GM23338 (cell line): ENCODE measurements at regions not wholly inside any gene's neighbourhood (a gene's known extent, or its start where the extent isn't known, plus 50 kb on each side); places are given as distances from the start of the nearest gene placed in this dataset.

Experiments used
- ATAC-seq: fragments of 200-7000 bp; cut with Tn5 transposase; 3 replicates; pipeline ENCODE4 v1.9.1; 2020
- DNase-seq: peaks from one replicate; pipeline ENCODE4 v3.0.0-alpha.2; 2015; ENCODE audit warnings: low spot score
- H2AFZ ChIP-seq: fragments of 200-600 bp; sonication (generic); 2 replicates; pipeline ENCODE4 v1.8.0; 2016; ENCODE audit warnings: antibody characterized with exemption, mild to moderate bottlenecking, moderate library complexity
- H3F3A ChIP-seq: fragments of 200-600 bp; sonication (generic); replicated peaks from 2 replicates; pipeline ENCODE4 v1.8.0; 2017; ENCODE audit warnings: antibody characterized with exemption, mixed run types, low read depth
- H3K27ac ChIP-seq: fragments of 200-600 bp; sonication (generic); 2 replicates; pipeline ENCODE4 v1.6.1; 2016; ENCODE audit warnings: low read depth
- H3K27me3 ChIP-seq: fragments of 200-600 bp; sonication (generic); 2 replicates; pipeline ENCODE4 v1.8.0; 2016; ENCODE audit warnings: mild to moderate bottlenecking, mixed run types, moderate library complexity; ENCODE audit not compliant: insufficient read depth
- H3K36me3 ChIP-seq: fragments of 200-600 bp; sonication (generic); 2 replicates; pipeline ENCODE4 v1.8.0; 2016; ENCODE audit warnings: mild to moderate bottlenecking; ENCODE audit not compliant: insufficient read depth
- H3K4me1 ChIP-seq: fragments of 200-600 bp; sonication (generic); 2 replicates; pipeline ENCODE4 v1.8.0; 2016; ENCODE audit warnings: mild to moderate bottlenecking, moderate library complexity; ENCODE audit not compliant: insufficient read depth
- H3K4me2 ChIP-seq: fragments of 200-600 bp; sonication (generic); 2 replicates; pipeline ENCODE4 v1.7.1; 2017; ENCODE audit warnings: mixed run types
- H3K4me3 ChIP-seq: fragments of 200-600 bp; sonication (generic); 2 replicates; pipeline ENCODE4 v1.6.1; 2016; ENCODE audit warnings: mixed run types
- H3K79me2 ChIP-seq: fragments of 200-600 bp; sonication (generic); replicated peaks from 2 replicates; pipeline ENCODE4 v1.8.0; 2017; ENCODE audit warnings: mild to moderate bottlenecking; ENCODE audit not compliant: insufficient read depth
- H3K9me2 ChIP-seq: fragments of 200-600 bp; sonication (generic); 2 replicates; pipeline ENCODE4 v1.8.0; 2017; ENCODE audit not compliant: insufficient read depth
- H4K20me1 ChIP-seq: fragments of 200-600 bp; sonication (generic); replicated peaks from 2 replicates; pipeline ENCODE4 v1.8.0; 2017; ENCODE audit warnings: mild to moderate bottlenecking; ENCODE audit not compliant: insufficient read depth
- H3K27ac Mint-ChIP-seq: 2 replicates; pipeline ENCODE4 v1.8.0; 2020; ENCODE audit warnings: inconsistent platforms, mild to moderate bottlenecking, moderate library complexity, mixed read lengths
- H3K27me3 Mint-ChIP-seq: 3 replicates; pipeline ENCODE4 v1.8.0; 2022; ENCODE audit warnings: low read depth, mild to moderate bottlenecking, moderate library complexity, mixed read lengths, inconsistent platforms; ENCODE audit not compliant: insufficient read depth, poor library complexity
- H3K36me3 Mint-ChIP-seq: 3 replicates; pipeline ENCODE4 v1.8.0; 2021; ENCODE audit warnings: low read depth, mild to moderate bottlenecking, inconsistent platforms, moderate library complexity, mixed read lengths
- H3K4me1 Mint-ChIP-seq: 3 replicates; pipeline ENCODE4 v1.8.0; 2020; ENCODE audit warnings: mild to moderate bottlenecking, inconsistent platforms, mixed read lengths
- H3K4me3 Mint-ChIP-seq: 3 replicates; pipeline ENCODE4 v1.8.0; 2021; ENCODE audit warnings: moderate library complexity, mild to moderate bottlenecking, inconsistent platforms, mixed read lengths
- H3K9me3 Mint-ChIP-seq: 3 replicates; pipeline ENCODE4 v1.8.0; 2020; ENCODE audit warnings: moderate library complexity, mild to moderate bottlenecking, inconsistent platforms, mixed read lengths
- CREB1 ChIP-seq: fragments of 250-450 bp; sonication (Bioruptor Pico); IDR thresholded peaks from 2 replicates; pipeline ENCODE4 v1.5.0; 2020; ENCODE audit warnings: low read depth, mild to moderate bottlenecking, moderate library complexity
- CTCF ChIP-seq, 2 experiments: fragments of 200-600 bp in 1 of 2; sonication (generic) in 1 of 2; conservative IDR thresholded peaks; 2 replicates each; pipeline versions ENCODE4 v1.5.1 to v1.6.1; 2016 to 2017; ENCODE audit warnings: antibody characterized with exemption in 2 of 2, low read depth in 2 of 2, mild to moderate bottlenecking in 2 of 2, moderate library complexity in 1 of 2
- ETS1 ChIP-seq: IDR thresholded peaks from 2 replicates; pipeline ENCODE4 v1.6.1; 2016; ENCODE audit warnings: antibody characterized with exemption
- EZH2 ChIP-seq: fragments of 200-600 bp; sonication (generic); IDR thresholded peaks from one replicate; pipeline ENCODE4 v1.8.0; 2017; ENCODE audit warnings: antibody characterized with exemption, mild to moderate bottlenecking, low read depth; ENCODE audit not compliant: unreplicated experiment
- EZH2phosphoT487 ChIP-seq: fragments of 200-600 bp; sonication (generic); IDR thresholded peaks from one replicate; pipeline ENCODE4 v1.8.1; 2018; ENCODE audit warnings: antibody characterized with exemption; ENCODE audit not compliant: unreplicated experiment
- JUNB ChIP-seq: IDR thresholded peaks from one replicate; pipeline ENCODE4 v1.6.1; 2016; ENCODE audit warnings: antibody characterized with exemption; ENCODE audit not compliant: unreplicated experiment
- NANOG ChIP-seq: IDR thresholded peaks from 2 replicates; pipeline ENCODE4 v1.6.1; 2016; ENCODE audit warnings: antibody characterized with exemption, borderline replicate concordance
- POLR2AphosphoS5 ChIP-seq: IDR thresholded peaks from 2 replicates; pipeline ENCODE4 v1.6.1; 2016; ENCODE audit warnings: antibody characterized with exemption, low read depth
- REST ChIP-seq: IDR thresholded peaks from one replicate; pipeline ENCODE4 v1.6.1; 2018; ENCODE audit warnings: antibody characterized with exemption; ENCODE audit not compliant: unreplicated experiment
- STAT1 ChIP-seq: IDR thresholded peaks from one replicate; pipeline ENCODE4 v1.6.1; 2016; ENCODE audit warnings: antibody characterized with exemption; ENCODE audit not compliant: unreplicated experiment
- ZNF114 ChIP-seq: fragments of 250-450 bp; sonication (Bioruptor Pico); IDR thresholded peaks from 2 replicates; pipeline ENCODE4 v1.5.0; 2020; ENCODE audit warnings: mild to moderate bottlenecking, moderate library complexity
- ZNF331 ChIP-seq: fragments of 250-450 bp; sonication (Bioruptor Pico); IDR thresholded peaks from 2 replicates; pipeline ENCODE4 v1.5.0; 2020; ENCODE audit warnings: low read depth, mild to moderate bottlenecking, moderate library complexity

- Histone ChIP-seq H3K79me2 (no peaks in the 10 kb centered on the region), H3K4me2 (no peak overlapping the region), H2AFZ (no peak overlapping the region), H3K4me3 (no peak overlapping the region), H3F3A (no peaks in the 10 kb centered on the region), H3K27ac (no peak overlapping the region), H3K4me1 (no peaks in the 10 kb centered on the region; the same call in 1 of the 2 replicates), H3K27me3 (no peaks in the 10 kb centered on the region), H3K9me2 (peaks cover 9% of the 10 kb centered on the region), H4K20me1 (no peaks in the 10 kb centered on the region), H3K36me3 (no peaks in the 10 kb centered on the region)
- Mint-ChIP-seq H3K9me3 (no peaks in the 10 kb centered on the region; the same call in 1 of the 3 replicates), H3K4me1 (no peaks in the 10 kb centered on the region; the same call in 2 of the 3 replicates), H3K36me3 (no peaks in the 10 kb centered on the region), H3K27me3 (peaks cover 3% of the 10 kb centered on the region), H3K27ac (no peak overlapping the region), H3K4me3 (no peak overlapping the region)
- no peak for ATAC-seq
- TF ChIP-seq NANOG (no peak), CREB1 (CRISPR knock-in tag) (no peak), ETS1 (no peak), ZNF331 (CRISPR knock-in tag) (no peak)
- DNase-seq = no peak
Measured at GRCh38 chr9:92187390-92187789, 72.2 kb upstream of the SPTLC1 start.

GRCh38 chr9:92186631-92187030 is 71.4 kb upstream of the SPTLC1 start:
- peaks cover 9% of the 10 kb centered on the region for H3K9me2 ChIP-seq
- TF ChIP-seq POLR2AphosphoS5 (no peak), EZH2 (no peak), NANOG (no peak), REST (no peak), JUNB (no peak), CTCF (conservative IDR thresholded peaks at IDR 0.05; ENCODE audit: low read depth in 2 of 2) (no peak), ZNF114 (no peak), STAT1 (no peak), EZH2phosphoT487 (no peak), ZNF331 (CRISPR knock-in tag) (no peak), ETS1 (no peak)

More at GRCh38 chr9:92186631-92187030, 71.4 kb upstream of the SPTLC1 start:
- ATAC-seq (no peak), DNase-seq (no peak)
- Mint-ChIP-seq H3K4me1 (no peaks in the 10 kb centered on the region; the same call in 2 of the 3 replicates), H3K27me3 (peaks cover 3% of the 10 kb centered on the region), H3K27ac (no peak overlapping the region), H3K9me3 (peaks cover 7% of the 10 kb centered on the region), H3K4me3 (no peak overlapping the region), H3K36me3 (no peaks in the 10 kb centered on the region)
- no peaks in the 10 kb centered on the region for H4K20me1 ChIP-seq
- no peak overlapping the region for H3K4me2 ChIP-seq
- H3K4me3 ChIP-seq = no peak overlapping the region
- H3K27ac ChIP-seq = no peak overlapping the region
- H3K4me1 ChIP-seq = no peaks in the 10 kb centered on the region; the same call in 1 of the 2 replicates
- no peaks in the 10 kb centered on the region for H3F3A ChIP-seq
- H2AFZ ChIP-seq = no peak overlapping the region
- H3K27me3 ChIP-seq = no peaks in the 10 kb centered on the region
- H3K36me3 ChIP-seq = no peaks in the 10 kb centered on the region
- H3K79me2 ChIP-seq = no peaks in the 10 kb centered on the region
